Thymus (tissue), 11 donors: ENCODE measurements at regions not wholly inside any gene's neighbourhood (a gene's known extent, or its start where the extent isn't known, plus 50 kb on each side); places are given as distances from the start of the nearest gene placed in this dataset.

Source experiments
- DNase-seq, 9 donors: peaks; one replicate each; pipeline ENCODE4 v3.0.0-alpha.2; 2013; ENCODE audit warnings: low spot score in 9 of 9, low read depth in 6 of 9, missing footprints in 1 of 9
- H3K27ac ChIP-seq, 2 donors: one replicate each; pipeline ENCODE4 v1.5.1; 2013; ENCODE audit warnings: control low read depth in 1 of 2, low read depth in 1 of 2, low read length in 1 of 2, mild to moderate bottlenecking in 1 of 2, moderate library complexity in 1 of 2
- H3K27me3 ChIP-seq, 2 donors: one replicate each; pipeline ENCODE4 v1.5.1; 2013; ENCODE audit warnings: low read length in 1 of 2; ENCODE audit not compliant: control insufficient read depth in 2 of 2, insufficient read depth in 1 of 2
- H3K36me3 ChIP-seq, 2 donors: one replicate each; pipeline ENCODE4 v1.5.1; 2013; ENCODE audit warnings: low read length in 1 of 2, mild to moderate bottlenecking in 1 of 2, moderate library complexity in 1 of 2; ENCODE audit not compliant: control insufficient read depth in 2 of 2, insufficient read depth in 2 of 2
- H3K4me1 ChIP-seq, 2 donors: one replicate each; pipeline ENCODE4 v1.5.1; 2013; ENCODE audit warnings: low read length in 2 of 2; ENCODE audit not compliant: control insufficient read depth in 2 of 2, insufficient read depth in 2 of 2
- H3K4me3 ChIP-seq, 2 donors: one replicate each; pipeline ENCODE4 v1.5.1; 2013; ENCODE audit warnings: low read length in 2 of 2, control low read depth in 1 of 2, mild to moderate bottlenecking in 1 of 2
- H3K9me3 ChIP-seq, 2 donors: one replicate each; pipeline ENCODE4 v1.5.1; 2013; ENCODE audit warnings: low read length in 1 of 2, mild to moderate bottlenecking in 1 of 2; ENCODE audit not compliant: control insufficient read depth in 2 of 2, insufficient read depth in 1 of 2
- WGBS: extraction: QIAGEN DNeasy Blood & Tissue Kit; methylation state at CpG from one replicate; pipeline ENCODE4 v1.1.7; 2013; 5-methylcytosine and 5-hydroxymethylcytosine counted together
- donor health status: healthy.

DNA sequence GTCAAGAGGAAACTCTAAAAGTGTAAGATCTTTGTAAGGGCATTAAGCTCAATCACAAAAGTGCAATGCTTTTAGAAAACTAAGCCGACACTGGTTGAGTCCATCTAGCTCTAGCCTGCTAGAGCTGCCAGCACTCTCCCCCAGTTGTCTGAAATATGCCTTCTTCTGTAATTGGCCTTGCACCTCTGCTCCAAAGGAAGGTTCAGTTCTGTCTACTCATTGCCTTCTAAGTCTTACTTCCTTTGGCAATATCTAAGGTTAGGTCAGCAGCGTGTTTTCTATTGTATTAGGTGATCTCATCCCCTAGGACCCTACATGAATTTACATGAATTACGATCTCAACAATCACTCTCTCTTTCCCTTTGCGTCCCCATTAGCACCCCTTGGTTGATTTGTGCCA lies 378.6 kb downstream of the CBLN4 start:
- DNase-seq, result no peak
- no peaks in the 10 kb centered on the region for H3K9me3 ChIP-seq
- no peak overlapping the region for H3K27ac ChIP-seq
- no peak overlapping the region for H3K4me3 ChIP-seq
- no peaks in the 10 kb centered on the region for H3K36me3 ChIP-seq
- H3K4me1 ChIP-seq, result no peaks in the 10 kb centered on the region
- H3K27me3 ChIP-seq, result no peaks in the 10 kb centered on the region
- 93% methylated on average over 4 of the region's 4 CpGs for WGBS

DNA sequence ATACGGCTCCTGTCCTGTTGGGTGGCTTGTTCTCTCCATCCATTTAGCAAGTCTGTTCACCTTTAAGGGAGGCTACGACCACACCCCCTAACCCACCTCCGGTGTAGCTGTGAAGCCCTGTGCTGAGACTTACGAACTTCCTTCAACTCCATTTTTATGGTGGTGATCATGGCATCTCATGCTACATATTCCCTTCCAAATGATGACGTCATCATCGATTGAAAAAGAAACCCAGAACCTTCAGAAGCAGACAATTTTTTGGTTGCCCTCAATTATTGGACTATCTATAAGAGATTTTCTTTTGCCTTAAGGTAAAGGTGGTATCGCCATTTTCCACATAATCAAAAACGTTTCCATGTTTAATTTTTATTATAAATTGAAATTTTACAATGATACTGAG lies 389.0 kb downstream of the CBLN4 start:
- Histone ChIP-seq H3K27ac (no peak overlapping the region), H3K36me3 (no peaks in the 10 kb centered on the region), H3K4me3 (no peak overlapping the region), H3K27me3 (no peaks in the 10 kb centered on the region), H3K4me1 (no peaks in the 10 kb centered on the region), H3K9me3 (no peaks in the 10 kb centered on the region)
- no peak for DNase-seq
- 93% methylated on average over 8 of the region's 8 CpGs for WGBS

DNA sequence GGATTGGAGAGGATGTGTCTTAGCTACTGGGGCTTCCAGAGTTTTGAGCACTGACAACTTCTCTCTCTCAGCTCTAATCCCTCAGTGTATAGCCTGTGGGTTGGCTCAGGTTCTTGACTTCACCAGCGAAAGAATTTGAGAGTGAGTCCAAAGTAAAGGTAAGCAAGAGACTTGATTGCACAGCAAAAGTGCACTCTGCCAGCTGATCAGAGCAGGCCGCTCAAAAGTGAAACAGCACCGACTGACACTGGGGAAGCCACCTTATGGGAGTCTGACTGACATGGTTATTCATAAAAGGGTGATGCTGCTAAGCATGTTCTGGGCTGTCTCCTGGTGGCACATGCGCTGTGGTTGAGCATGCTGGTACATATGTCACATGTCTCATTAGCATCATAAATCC lies 389.5 kb downstream of the CBLN4 start:
- no peak overlapping the region for H3K4me3 ChIP-seq
- H3K27ac ChIP-seq, result no peak overlapping the region
- H3K9me3 ChIP-seq, result no peaks in the 10 kb centered on the region
- no peaks in the 10 kb centered on the region for H3K36me3 ChIP-seq
- 96% methylated on average over 4 of the region's 4 CpGs for WGBS
- no peaks in the 10 kb centered on the region for H3K27me3 ChIP-seq
- no peaks in the 10 kb centered on the region for H3K4me1 ChIP-seq
- DNase-seq, result no peak

DNA sequence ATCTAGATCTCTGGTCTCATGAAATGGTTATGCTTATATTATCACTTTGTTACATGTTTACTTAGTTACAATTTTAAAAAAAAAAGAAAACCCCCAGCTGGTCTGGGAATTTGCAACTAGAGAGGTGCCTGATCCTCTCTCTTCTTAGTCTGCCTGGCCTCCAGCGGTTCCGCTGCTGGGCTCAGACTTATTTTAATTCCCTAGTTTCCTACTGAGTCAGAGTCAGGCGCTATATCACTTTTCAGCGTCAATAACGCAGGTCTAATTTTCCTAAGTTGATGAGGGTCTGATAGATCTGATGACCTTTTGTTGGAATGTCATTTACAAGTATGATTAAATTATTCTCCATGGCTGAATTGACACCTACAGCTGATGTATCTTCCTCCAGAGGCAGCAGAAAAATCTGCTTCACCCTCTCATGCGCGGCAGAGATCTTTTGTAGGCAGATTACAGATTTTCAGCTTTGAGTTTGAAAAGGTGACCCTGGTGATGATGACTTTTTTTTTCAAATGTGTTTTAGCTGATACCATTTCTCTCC lies 391.0 kb downstream of the CBLN4 start:
- no peaks in the 10 kb centered on the region for H3K4me1 ChIP-seq
- WGBS, result 89% methylated on average over 7 of the region's 7 CpGs
- H3K4me3 ChIP-seq, result no peak overlapping the region
- H3K27me3 ChIP-seq, result no peaks in the 10 kb centered on the region
- no peaks in the 10 kb centered on the region for H3K36me3 ChIP-seq
- DNase-seq, result no peak
- no peaks in the 10 kb centered on the region for H3K9me3 ChIP-seq
- no peak overlapping the region for H3K27ac ChIP-seq

GRCh38 chr20:55610756-55611155 lies 394.6 kb downstream of the CBLN4 start:
- Histone ChIP-seq H3K9me3 (no peaks in the 10 kb centered on the region), H3K27me3 (no peaks in the 10 kb centered on the region), H3K4me1 (no peaks in the 10 kb centered on the region), H3K27ac (no peak overlapping the region), H3K36me3 (no peaks in the 10 kb centered on the region), H3K4me3 (no peak overlapping the region)
- no peak for DNase-seq
- WGBS, result 83% methylated on average over 4 of the region's 4 CpGs

GRCh38 chr20:55605594-55605993 lies 399.7 kb downstream of the CBLN4 start:
- Histone ChIP-seq H3K4me3 (no peak overlapping the region), H3K9me3 (no peaks in the 10 kb centered on the region), H3K36me3 (no peaks in the 10 kb centered on the region), H3K4me1 (no peaks in the 10 kb centered on the region), H3K27me3 (no peaks in the 10 kb centered on the region), H3K27ac (no peak overlapping the region)
- WGBS, result 84% methylated on average over 1 of the region's 1 CpG
- no peak for DNase-seq

DNA sequence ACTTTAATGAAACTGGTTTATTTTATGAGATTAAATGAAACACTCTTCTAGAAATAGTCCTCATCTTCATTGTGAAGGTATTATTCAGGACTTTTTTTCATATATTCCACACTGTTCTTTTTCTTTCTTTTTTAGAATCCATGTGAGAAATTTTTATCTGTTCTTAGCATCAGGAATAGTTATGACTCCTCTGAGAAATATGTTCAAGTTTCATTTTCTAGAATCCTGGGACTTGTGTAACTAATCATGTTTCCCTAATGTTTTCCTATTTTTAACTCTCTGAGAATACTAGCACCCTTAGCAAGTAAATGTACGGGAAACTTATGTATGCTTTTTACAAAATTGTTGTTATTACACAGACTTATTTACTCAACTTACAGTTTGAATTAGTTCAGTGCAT lies 407.8 kb downstream of the CBLN4 start:
- Histone ChIP-seq H3K36me3 (no peaks in the 10 kb centered on the region), H3K27ac (no peak overlapping the region), H3K4me1 (no peaks in the 10 kb centered on the region), H3K27me3 (no peaks in the 10 kb centered on the region), H3K4me3 (no peak overlapping the region), H3K9me3 (no peaks in the 10 kb centered on the region)
- no peak for DNase-seq
- WGBS, result 98% methylated on average over 1 of the region's 1 CpG

DNA sequence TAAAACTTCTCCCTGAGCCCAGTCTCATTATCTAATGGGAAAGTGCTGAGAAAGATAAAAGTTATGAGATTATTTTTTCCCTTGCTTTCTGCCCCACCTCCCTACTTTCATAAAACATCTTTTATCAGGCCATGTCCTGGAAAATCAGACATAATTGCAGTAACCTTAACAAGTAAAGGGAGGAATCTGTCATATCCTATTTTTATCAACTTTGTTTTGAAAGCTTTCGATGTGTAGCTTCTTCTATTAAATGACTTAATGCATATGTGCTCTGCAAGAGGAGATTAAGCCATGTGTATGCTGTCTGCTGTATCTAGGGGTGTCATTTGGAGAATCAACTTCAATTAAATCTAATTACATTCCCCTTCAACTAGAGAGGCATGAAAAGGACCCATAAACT lies 408.9 kb downstream of the CBLN4 start:
- no peaks in the 10 kb centered on the region for H3K9me3 ChIP-seq
- WGBS, result 91% methylated on average over 1 of the region's 1 CpG
- DNase-seq, result no peak
- no peaks in the 10 kb centered on the region for H3K36me3 ChIP-seq
- H3K4me3 ChIP-seq, result no peak overlapping the region
- no peaks in the 10 kb centered on the region for H3K4me1 ChIP-seq
- H3K27me3 ChIP-seq, result no peaks in the 10 kb centered on the region
- H3K27ac ChIP-seq, result no peak overlapping the region

DNA sequence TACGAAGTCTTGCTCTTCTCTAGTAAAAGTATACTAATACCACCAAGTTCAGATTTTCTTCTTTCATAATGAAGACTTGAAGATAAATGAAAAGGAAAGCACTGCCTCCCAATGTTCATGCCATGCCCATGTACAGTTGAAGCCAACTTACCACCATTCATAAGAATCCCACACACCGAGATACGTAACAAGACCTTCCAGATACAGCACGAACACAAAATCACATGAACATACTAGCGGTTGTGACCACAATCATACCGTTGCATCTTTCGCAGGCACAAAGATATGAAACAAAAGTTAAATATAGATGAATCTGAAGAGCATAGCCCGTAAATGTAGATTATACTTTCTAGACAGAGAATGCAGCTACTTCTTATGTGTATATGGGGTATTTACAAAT lies 412.5 kb downstream of the CBLN4 start:
- Histone ChIP-seq H3K27ac (no peak overlapping the region), H3K4me1 (no peaks in the 10 kb centered on the region), H3K9me3 (no peaks in the 10 kb centered on the region), H3K36me3 (no peaks in the 10 kb centered on the region), H3K4me3 (no peak overlapping the region), H3K27me3 (no peaks in the 10 kb centered on the region)
- WGBS, result 91% methylated on average over 8 of the region's 8 CpGs
- no peak for DNase-seq

GRCh38 chr20:55586610-55587009 lies 418.7 kb downstream of the CBLN4 start:
- no peak for DNase-seq
- no peaks in the 10 kb centered on the region for H3K9me3 ChIP-seq
- WGBS, result 75% methylated on average over 4 of the region's 4 CpGs
- H3K36me3 ChIP-seq, result no peaks in the 10 kb centered on the region
- H3K4me3 ChIP-seq, result no peak overlapping the region
- no peaks in the 10 kb centered on the region for H3K4me1 ChIP-seq
- H3K27me3 ChIP-seq, result no peaks in the 10 kb centered on the region
- H3K27ac ChIP-seq, result no peak overlapping the region
